Keratinocyte (primary cell): ENCODE measurements at regions not wholly inside any gene's neighbourhood (a gene's known extent, or its start where the extent isn't known, plus 50 kb on each side); places are given as distances from the start of the nearest gene placed in this dataset.

Source experiments
- DNase-seq: peaks from one replicate; pipeline ENCODE4 v3.0.0-alpha.2; 2011; ENCODE audit warnings: low read depth, missing footprints, low spot score
- FAIRE-seq: peaks from 2 replicates; lab custom pipeline; 2011; peaks lifted over from hg19 to GRCh38; lab: Jason Lieb, UNC
- H2AFZ ChIP-seq: 2 replicates; pipeline ENCODE4 v1.6.0; 2012; ENCODE audit warnings: low read length, control low read depth, inconsistent platforms; ENCODE audit not compliant: control insufficient read depth
- H3K27ac ChIP-seq: 2 replicates; pipeline ENCODE4 v1.5.1; 2011; ENCODE audit warnings: low read length; ENCODE audit not compliant: control insufficient read depth, insufficient read depth
- H3K27me3 ChIP-seq: 3 replicates; pipeline ENCODE4 v1.6.0; 2011; ENCODE audit warnings: low read length; ENCODE audit not compliant: control insufficient read depth, insufficient read depth; ENCODE audit errors: extremely low read depth
- H3K36me3 ChIP-seq, 2 experiments: 2 replicates in 1 of 2; 3 replicates in 1 of 2; pipeline ENCODE4 v1.5.1; 2011; ENCODE audit warnings: low read length in 2 of 2, mild to moderate bottlenecking in 1 of 2; ENCODE audit not compliant: control insufficient read depth in 2 of 2, insufficient read depth in 2 of 2; ENCODE audit errors: extremely low read depth in 1 of 2
- H3K4me1 ChIP-seq: 3 replicates; pipeline ENCODE4 v1.5.1; 2011; ENCODE audit warnings: low read length; ENCODE audit not compliant: control insufficient read depth, insufficient read depth; ENCODE audit errors: extremely low read depth
- H3K4me2 ChIP-seq: 3 replicates; pipeline ENCODE4 v1.6.0; 2011; ENCODE audit warnings: low read depth, low read length; ENCODE audit not compliant: control insufficient read depth, insufficient read depth; ENCODE audit errors: extremely low read depth
- H3K4me3 ChIP-seq, 3 experiments: fragments of 200-600 bp in 1 of 3; sonication (generic) in 1 of 3; 2 replicates in 2 of 3; 3 replicates in 1 of 3; pipeline ENCODE4 v1.5.1; 2011 to 2016; ENCODE audit warnings: low read length in 3 of 3, mild to moderate bottlenecking in 3 of 3, control low read depth in 2 of 3, inconsistent platforms in 1 of 3, low read depth in 1 of 3, mixed read lengths in 1 of 3, mixed run types in 1 of 3, moderate library complexity in 1 of 3; ENCODE audit not compliant: control insufficient read depth in 2 of 3, insufficient read depth in 2 of 3; ENCODE audit errors: extremely low read depth in 1 of 3
- H3K79me2 ChIP-seq: 2 replicates; pipeline ENCODE4 v1.6.0; 2012; ENCODE audit warnings: low read length; ENCODE audit not compliant: control insufficient read depth, insufficient read depth
- H3K9ac ChIP-seq: 3 replicates; pipeline ENCODE4 v1.6.0; 2011; ENCODE audit warnings: low read length; ENCODE audit not compliant: control insufficient read depth, insufficient read depth; ENCODE audit errors: extremely low read depth
- H3K9me1 ChIP-seq: 3 replicates; pipeline ENCODE4 v1.6.0; 2011; ENCODE audit warnings: low read length; ENCODE audit not compliant: control insufficient read depth, insufficient read depth; ENCODE audit errors: extremely low read depth
- H3K9me3 ChIP-seq: 2 replicates; pipeline ENCODE4 v1.5.1; 2012; ENCODE audit warnings: low read depth, low read length; ENCODE audit not compliant: control insufficient read depth
- H4K20me1 ChIP-seq: 3 replicates; pipeline ENCODE4 v1.6.0; 2011; ENCODE audit warnings: low read length; ENCODE audit not compliant: control insufficient read depth, insufficient read depth; ENCODE audit errors: extremely low read depth
- CTCF ChIP-seq, 3 experiments: IDR thresholded peaks in 1 of 3; conservative IDR thresholded peaks in 1 of 3; optimal IDR thresholded peaks in 1 of 3; 2 replicates in 2 of 3; 3 replicates in 1 of 3; pipeline versions ENCODE3 to v1.5.1; 2011; ENCODE audit warnings: low read length in 3 of 3, mild to moderate bottlenecking in 3 of 3, moderate library complexity in 2 of 3, control low read depth in 1 of 3, inconsistent platforms in 1 of 3; ENCODE audit not compliant: insufficient read depth in 2 of 3; ENCODE audit errors: extremely low read depth in 1 of 3
- EZH2 ChIP-seq: IDR thresholded peaks from one replicate; pipeline ENCODE4 v1.6.1; 2012; ENCODE audit warnings: inconsistent platforms, mild to moderate bottlenecking, low read length, moderate library complexity
- dilution Hi-C: fragments of 300-500 bp; cut with MboI; formaldehyde crosslinking; loops from one replicate; pipeline ENCODE4 v1.7.0; 2020; ENCODE audit warnings: low sequenced_read_pairs; ENCODE audit not compliant: extremely low pct_ligation_motif_present

GRCh38 chr2:19805266-19805665 lies 96.5 kb downstream of the TTC32 start:
- FAIRE-seq (no peak), DNase-seq (no peak)
- TF ChIP-seq EZH2 (no peak), CTCF (optimal IDR thresholded peaks at IDR 0.05 in 1 of 3, IDR thresholded peaks at IDR 0.05 in 1 of 3, conservative IDR thresholded peaks at IDR 0.05 in 1 of 3; ENCODE audit: extremely low read depth in 1 of 3, insufficient read depth in 2 of 3, low read length in 3 of 3) (no peak)
- peaks cover 4% of the 10 kb centered on the region for H3K4me1 ChIP-seq
- H3K9me1 ChIP-seq, result no peaks in the 10 kb centered on the region
- no peaks in the 10 kb centered on the region for H3K36me3 ChIP-seq
- H4K20me1 ChIP-seq, result no peaks in the 10 kb centered on the region
- H3K27ac ChIP-seq, result no peak overlapping the region
- no peak overlapping the region for H3K4me2 ChIP-seq
- no peak overlapping the region for H3K9ac ChIP-seq
- H3K9me3 ChIP-seq, result no peaks in the 10 kb centered on the region
- peaks cover 28% of the 10 kb centered on the region for H3K27me3 ChIP-seq
- no peak overlapping the region for H2AFZ ChIP-seq
- no peaks in the 10 kb centered on the region for H3K79me2 ChIP-seq
- no peak overlapping the region for H3K4me3 ChIP-seq
- dilution Hi-C loops, result no loop called here

GRCh38 chr2:19804639-19805260 lies 97.0 kb downstream of the TTC32 start:
- FAIRE-seq (no peak), DNase-seq (no peak)
- TF ChIP-seq CTCF (optimal IDR thresholded peaks at IDR 0.05 in 1 of 3, IDR thresholded peaks at IDR 0.05 in 1 of 3, conservative IDR thresholded peaks at IDR 0.05 in 1 of 3; ENCODE audit: extremely low read depth in 1 of 3, insufficient read depth in 2 of 3, low read length in 3 of 3), result no peak
- TF ChIP-seq EZH2, result no peak
- Histone ChIP-seq H2AFZ (no peak overlapping the region), H3K4me1 (peaks cover 4% of the 10 kb centered on the region), H3K4me3 (no peak overlapping the region), H3K27ac (no peak overlapping the region), H3K36me3 (no peaks in the 10 kb centered on the region), H3K4me2 (no peak overlapping the region), H3K9ac (no peak overlapping the region), H3K9me1 (no peaks in the 10 kb centered on the region), H4K20me1 (no peaks in the 10 kb centered on the region), H3K27me3 (peaks cover 30% of the 10 kb centered on the region), H3K79me2 (no peaks in the 10 kb centered on the region), H3K9me3 (no peaks in the 10 kb centered on the region)
- dilution Hi-C loops, result no loop called here
